Endodermal cell (in vitro differentiated cells): ENCODE measurements at regions not wholly inside any gene's neighbourhood (a gene's known extent, or its start where the extent isn't known, plus 50 kb on each side); places are given as distances from the start of the nearest gene placed in this dataset.

Experiments used
- DNase-seq: peaks from one replicate; pipeline ENCODE4 v3.0.0-alpha.2; 2017
- H3K27ac ChIP-seq: 2 replicates; pipeline ENCODE4 v1.5.1; 2013; ENCODE audit warnings: mild to moderate bottlenecking, low read depth, low read length, moderate library complexity
- H3K27me3 ChIP-seq: 2 replicates; pipeline ENCODE4 v1.6.1; 2013; ENCODE audit warnings: mild to moderate bottlenecking, low read length, moderate library complexity; ENCODE audit not compliant: insufficient read depth, control insufficient read depth, poor library complexity, severe bottlenecking
- H3K36me3 ChIP-seq: 2 replicates; pipeline ENCODE4 v1.7.0; 2013; ENCODE audit warnings: mild to moderate bottlenecking, low read length, moderate library complexity; ENCODE audit not compliant: control insufficient read depth, insufficient read depth
- H3K4me1 ChIP-seq: one replicate; pipeline ENCODE4 v1.7.0; 2013; ENCODE audit warnings: low read length; ENCODE audit not compliant: control insufficient read depth, insufficient read depth
- H3K4me3 ChIP-seq: 2 replicates; pipeline ENCODE4 v1.5.1; 2013; ENCODE audit warnings: mild to moderate bottlenecking, low read length, moderate library complexity
- H3K9ac ChIP-seq: 2 replicates; pipeline ENCODE4 v1.6.1; 2013; ENCODE audit warnings: mild to moderate bottlenecking, low read length, moderate library complexity; ENCODE audit not compliant: poor library complexity, severe bottlenecking; ENCODE audit errors: extremely low read depth
- H3K9me3 ChIP-seq: 2 replicates; pipeline ENCODE4 v1.6.1; 2013; ENCODE audit warnings: mild to moderate bottlenecking, low read length, moderate library complexity; ENCODE audit not compliant: control insufficient read depth
- H3K27ac Mint-ChIP-seq: 2 replicates; pipeline ENCODE4 v1.8.0; 2020; ENCODE audit warnings: mixed read lengths
- H3K27me3 Mint-ChIP-seq: 2 replicates; pipeline ENCODE4 v1.8.0; 2021; ENCODE audit warnings: mild to moderate bottlenecking, mixed read lengths; ENCODE audit not compliant: insufficient read depth
- H3K36me3 Mint-ChIP-seq: 2 replicates; pipeline ENCODE4 v1.8.0; 2020; ENCODE audit warnings: low read depth, mixed read lengths
- H3K4me1 Mint-ChIP-seq: 2 replicates; pipeline ENCODE4 v1.8.0; 2020; ENCODE audit warnings: mixed read lengths
- H3K4me3 Mint-ChIP-seq: 2 replicates; pipeline ENCODE4 v1.8.0; 2020; ENCODE audit warnings: mild to moderate bottlenecking, moderate library complexity, mixed read lengths
- H3K9me3 Mint-ChIP-seq: 2 replicates; pipeline ENCODE4 v1.8.0; 2020; ENCODE audit warnings: mild to moderate bottlenecking, mixed read lengths
- CTCF ChIP-seq: fragments of 200-600 bp; sonication (generic); conservative IDR thresholded peaks from 2 replicates; pipeline ENCODE4 v1.5.0; 2021; ENCODE audit warnings: antibody characterized with exemption, mild to moderate bottlenecking
- WGBS, 2 experiments: methylation state at CpG; one replicate each; pipeline versions ENCODE4 v1.1.5 to v1.1.7; 2013; ENCODE audit warnings: missing lambda C conversion rate in 2 of 2, mixed read lengths in 1 of 2; ENCODE audit not compliant: insufficient coverage in 1 of 2, insufficient read length in 1 of 2; 5-methylcytosine and 5-hydroxymethylcytosine counted together

GRCh38 chr22:47612311-47612910 is 850.0 kb downstream of the TBC1D22A start:
- Histone ChIP-seq H3K9me3 (peaks cover 11% of the 10 kb centered on the region), H3K4me3 (no peak overlapping the region), H3K4me1 (no peaks in the 10 kb centered on the region), H3K27ac (no peak overlapping the region), H3K27me3 (no peaks in the 10 kb centered on the region), H3K36me3 (no peaks in the 10 kb centered on the region), H3K9ac (no peak overlapping the region)
- Mint-ChIP-seq H3K9me3 (peaks cover 80% of the 10 kb centered on the region), H3K36me3 (no peaks in the 10 kb centered on the region), H3K27me3 (peaks cover 3% of the 10 kb centered on the region), H3K27ac (no peak overlapping the region), H3K4me1 (no peaks in the 10 kb centered on the region), H3K4me3 (no peak overlapping the region)
- DNase-seq: no peak
- TF ChIP-seq CTCF: no peak
- 87 to 92% methylated on average over 14 to 17 of the region's 17 CpGs for WGBS, 2 experiments

GRCh38 chr22:47610764-47611163 is 848.3 kb downstream of the TBC1D22A start:
- TF ChIP-seq CTCF: no peak
- H3K4me3 ChIP-seq: no peak overlapping the region
- H3K9me3 ChIP-seq: peaks cover 4% of the 10 kb centered on the region
- no peaks in the 10 kb centered on the region for H3K36me3 ChIP-seq
- H3K4me1 ChIP-seq: no peaks in the 10 kb centered on the region
- Mint-ChIP-seq H3K27ac (no peak overlapping the region), H3K9me3 (peaks cover 83% of the 10 kb centered on the region), H3K4me3 (no peak overlapping the region), H3K27me3 (peaks cover 3% of the 10 kb centered on the region), H3K36me3 (no peaks in the 10 kb centered on the region), H3K4me1 (no peaks in the 10 kb centered on the region)
- no peaks in the 10 kb centered on the region for H3K27me3 ChIP-seq
- no peak overlapping the region for H3K27ac ChIP-seq
- no peak overlapping the region for H3K9ac ChIP-seq
- DNase-seq: no peak
- WGBS, 2 experiments: 97 to 100% methylated on average over 3 to 8 of the region's 9 CpGs

GRCh38 chr22:47610281-47610680 is 847.8 kb downstream of the TBC1D22A start:
- H3K4me1 Mint-ChIP-seq: no peaks in the 10 kb centered on the region
- H3K27me3 ChIP-seq: no peaks in the 10 kb centered on the region
- WGBS, 2 experiments: 89 to 100% methylated on average over 1 to 12 of the region's 12 CpGs
- no peak for TF ChIP-seq CTCF
- no peak overlapping the region for H3K27ac Mint-ChIP-seq
- no peak overlapping the region for H3K27ac ChIP-seq
- peaks cover 3% of the 10 kb centered on the region for H3K27me3 Mint-ChIP-seq
- peaks cover 4% of the 10 kb centered on the region for H3K9me3 ChIP-seq
- H3K4me3 Mint-ChIP-seq: no peak overlapping the region
- no peak overlapping the region for H3K9ac ChIP-seq
- no peaks in the 10 kb centered on the region for H3K36me3 ChIP-seq
- H3K9me3 Mint-ChIP-seq: peaks cover 83% of the 10 kb centered on the region
- no peaks in the 10 kb centered on the region for H3K4me1 ChIP-seq
- no peaks in the 10 kb centered on the region for H3K36me3 Mint-ChIP-seq
- DNase-seq: no peak
- H3K4me3 ChIP-seq: no peak overlapping the region
